ENCODE measurements at regions not wholly inside any gene's neighbourhood (a gene's known extent, or its start where the extent isn't known, plus 50 kb on each side); places are given as distances from the start of the nearest gene placed in this dataset.
"Not testable (repeated sequence)": the region's sequence is repeated elsewhere in the genome, so short reads cannot be mapped to it uniquely, and the experiment has no call there.

- no peak for DNase-seq
Measured at GRCh38 chr7:85882335-85882734, 695.5 kb upstream of the SEMA3D start.

- DNase-seq: no peak
Measured at GRCh38 chr7:85875398-85875797, 688.5 kb upstream of the SEMA3D start.

GRCh38 chr7:85866540-85866939, 679.7 kb upstream of the SEMA3D start:
- DNase-seq: no peak

- no peak for DNase-seq
Measured at GRCh38 chr7:85851571-85852193, 664.8 kb upstream of the SEMA3D start.

GRCh38 chr7:85850381-85850780, 663.5 kb upstream of the SEMA3D start:
- no peak for DNase-seq

- DNase-seq: no peak
Measured at GRCh38 chr7:85840554-85840953, 653.7 kb upstream of the SEMA3D start.

GRCh38 chr7:85833066-85833465, 646.2 kb upstream of the SEMA3D start:
- no peak for DNase-seq

- DNase-seq: no peak
Measured at GRCh38 chr7:85830982-85831381, 644.1 kb upstream of the SEMA3D start.

GRCh38 chr7:85829817-85830432, 643.1 kb upstream of the SEMA3D start:
- DNase-seq: no peak

GRCh38 chr7:85829176-85829575, 642.3 kb upstream of the SEMA3D start:
- DNase-seq: no peak

- DNase-seq: no peak
Measured at GRCh38 chr7:85828614-85829013, 641.8 kb upstream of the SEMA3D start.

GRCh38 chr7:85823396-85824080, 636.7 kb upstream of the SEMA3D start:
- DNase-seq: no peak

- DNase-seq: no peak
Measured at GRCh38 chr7:85821926-85822325, 635.1 kb upstream of the SEMA3D start.

GRCh38 chr7:85820702-85821443, 634.0 kb upstream of the SEMA3D start:
- DNase-seq: no peak

GRCh38 chr7:85815526-85815925, 628.7 kb upstream of the SEMA3D start:
- DNase-seq: no peak

GRCh38 chr7:85806321-85806720, 619.5 kb upstream of the SEMA3D start:
- no peak for DNase-seq

GRCh38 chr7:85805656-85806055, 618.8 kb upstream of the SEMA3D start:
- DNase-seq: no peak

- DNase-seq: no peak
Measured at GRCh38 chr7:85805249-85805648, 618.4 kb upstream of the SEMA3D start.

GRCh38 chr7:85802211-85802610, 615.4 kb upstream of the SEMA3D start:
- no peak for DNase-seq

- DNase-seq: no peak
Measured at GRCh38 chr7:85796956-85797355, 610.1 kb upstream of the SEMA3D start.

- not testable (repeated sequence) for DNase-seq
Measured at GRCh38 chr7:85791098-85791497, 604.2 kb upstream of the SEMA3D start.

GRCh38 chr7:85781606-85782005, 594.8 kb upstream of the SEMA3D start:
- no peak for DNase-seq

- DNase-seq: no peak
Measured at GRCh38 chr7:85776691-85777345, 590.0 kb upstream of the SEMA3D start.

All from C1 segment of cervical spinal cord (tissue), 14 donors.